ENCODE measurements at regions not wholly inside any gene's neighbourhood (a gene's known extent, or its start where the extent isn't known, plus 50 kb on each side); places are given as distances from the start of the nearest gene placed in this dataset.
A peak's percentile ranks its signal among the peaks of the same experiment; 100 is the strongest.

GRCh38 chr2:180520206-180520605 lies 460.2 kb upstream of the UBE2E3 start:
- no peaks in the 10 kb centered on the region for H3K4me1 ChIP-seq (ENCODE audit: insufficient read depth, low read length, poor library complexity, severe bottlenecking)
- H3K36me3 ChIP-seq (ENCODE audit: insufficient read depth, low read length, poor library complexity, severe bottlenecking) = no peaks in the 10 kb centered on the region
- DNase-seq (ENCODE audit: low spot score) = no peak
- POLR2A ChIA-PET (ENCODE audit: low non-redundant PET) = no interaction called here
- H3K4me3 ChIP-seq (ENCODE audit: low read depth, low read length, poor library complexity, severe bottlenecking) = no peak overlapping the region
- intact Hi-C loops (cut with micrococcal nuclease; ENCODE audit: unreplicated experiment) = no loop called here
- H3K9me3 ChIP-seq (ENCODE audit: low read depth, low read length, poor library complexity, severe bottlenecking) = no peaks in the 10 kb centered on the region
- H3K27me3 ChIP-seq (replicated peaks; ENCODE audit: insufficient read depth, low read depth, low read length, poor library complexity) = no peaks in the 10 kb centered on the region
- CTCF ChIA-PET = no interaction called here
- H3K27ac ChIP-seq (ENCODE audit: low read depth, low read length, poor library complexity, severe bottlenecking) = no peak overlapping the region
- TF ChIP-seq EZH2 (IDR thresholded peaks at IDR 0.05; ENCODE audit: borderline replicate concordance, low read depth, low read length, poor library complexity, severe bottlenecking) (no peak), CTCF (conservative IDR thresholded peaks at IDR 0.05; ENCODE audit: low read depth, low read length) (0 out of 2 replicates have a peak, but pooled peaks have one; percentile 21)
- no TSS peak for BruUV-seq (replicated peaks)

- Histone ChIP-seq H3K36me3 (ENCODE audit: insufficient read depth, low read length, poor library complexity, severe bottlenecking) (no peaks in the 10 kb centered on the region), H3K27me3 (replicated peaks; ENCODE audit: insufficient read depth, low read depth, low read length, poor library complexity) (no peaks in the 10 kb centered on the region), H3K4me1 (ENCODE audit: insufficient read depth, low read length, poor library complexity, severe bottlenecking) (no peaks in the 10 kb centered on the region), H3K27ac (ENCODE audit: low read depth, low read length, poor library complexity, severe bottlenecking) (no peak overlapping the region), H3K9me3 (ENCODE audit: low read depth, low read length, poor library complexity, severe bottlenecking) (no peaks in the 10 kb centered on the region), H3K4me3 (ENCODE audit: low read depth, low read length, poor library complexity, severe bottlenecking) (no peak overlapping the region)
- CTCF ChIA-PET = no interaction called here
- no peak for DNase-seq (ENCODE audit: low spot score)
- BruUV-seq (replicated peaks) = no TSS peak
- POLR2A ChIA-PET (ENCODE audit: low non-redundant PET) = no interaction called here
- intact Hi-C loops (cut with micrococcal nuclease; ENCODE audit: unreplicated experiment) = no loop called here
- TF ChIP-seq CTCF (conservative IDR thresholded peaks at IDR 0.05; ENCODE audit: low read depth, low read length) (no peak), EZH2 (IDR thresholded peaks at IDR 0.05; ENCODE audit: borderline replicate concordance, low read depth, low read length, poor library complexity, severe bottlenecking) (no peak)
These were observed 461.1 kb upstream of the UBE2E3 start for GRCh38 chr2:180519276-180519675.

GRCh38 chr2:180516232-180516631 lies 464.2 kb upstream of the UBE2E3 start:
- no peaks in the 10 kb centered on the region for H3K36me3 ChIP-seq (ENCODE audit: insufficient read depth, low read length, poor library complexity, severe bottlenecking)
- ChIA-PET CTCF (no interaction called here), POLR2A (ENCODE audit: low non-redundant PET) (no interaction called here)
- H3K27ac ChIP-seq (ENCODE audit: low read depth, low read length, poor library complexity, severe bottlenecking) = no peak overlapping the region
- no peak for TF ChIP-seq EZH2 (IDR thresholded peaks at IDR 0.05; ENCODE audit: borderline replicate concordance, low read depth, low read length, poor library complexity, severe bottlenecking)
- no peaks in the 10 kb centered on the region for H3K9me3 ChIP-seq (ENCODE audit: low read depth, low read length, poor library complexity, severe bottlenecking)
- H3K4me3 ChIP-seq (ENCODE audit: low read depth, low read length, poor library complexity, severe bottlenecking) = no peak overlapping the region
- H3K27me3 ChIP-seq (replicated peaks; ENCODE audit: insufficient read depth, low read depth, low read length, poor library complexity) = no peaks in the 10 kb centered on the region
- DNase-seq (ENCODE audit: low spot score) = no peak
- BruUV-seq (replicated peaks) = no TSS peak
- intact Hi-C loops (cut with micrococcal nuclease; ENCODE audit: unreplicated experiment) = no loop called here
- no peaks in the 10 kb centered on the region for H3K4me1 ChIP-seq (ENCODE audit: insufficient read depth, low read length, poor library complexity, severe bottlenecking)

- CTCF ChIA-PET = no interaction called here
- TF ChIP-seq CTCF (conservative IDR thresholded peaks at IDR 0.05; ENCODE audit: low read depth, low read length) (no peak), EZH2 (IDR thresholded peaks at IDR 0.05; ENCODE audit: borderline replicate concordance, low read depth, low read length, poor library complexity, severe bottlenecking) (no peak)
- intact Hi-C loops (cut with micrococcal nuclease; ENCODE audit: unreplicated experiment) = no loop called here
- H3K27me3 ChIP-seq (replicated peaks; ENCODE audit: insufficient read depth, low read depth, low read length, poor library complexity) = no peaks in the 10 kb centered on the region
- no peaks in the 10 kb centered on the region for H3K4me1 ChIP-seq (ENCODE audit: insufficient read depth, low read length, poor library complexity, severe bottlenecking)
- no peak overlapping the region for H3K4me3 ChIP-seq (ENCODE audit: low read depth, low read length, poor library complexity, severe bottlenecking)
- no peak overlapping the region for H3K27ac ChIP-seq (ENCODE audit: low read depth, low read length, poor library complexity, severe bottlenecking)
- no peaks in the 10 kb centered on the region for H3K36me3 ChIP-seq (ENCODE audit: insufficient read depth, low read length, poor library complexity, severe bottlenecking)
- BruUV-seq (replicated peaks) = no TSS peak
- DNase-seq (ENCODE audit: low spot score) = no peak
- POLR2A ChIA-PET (ENCODE audit: low non-redundant PET) = no interaction called here
- no peaks in the 10 kb centered on the region for H3K9me3 ChIP-seq (ENCODE audit: low read depth, low read length, poor library complexity, severe bottlenecking)
These were observed 467.0 kb upstream of the UBE2E3 start for GRCh38 chr2:180513389-180513788.

Measured in A673 (cell line).